Heart right ventricle (tissue), 16 donors: ENCODE measurements at regions not wholly inside any gene's neighbourhood (a gene's known extent, or its start where the extent isn't known, plus 50 kb on each side); places are given as distances from the start of the nearest gene placed in this dataset.
"Not testable (repeated sequence)": the region's sequence is repeated elsewhere in the genome, so short reads cannot be mapped to it uniquely, and the experiment has no call there.

Experiments used
- ATAC-seq, 8 donors: fragments of 200-7000 bp; cut with Tn5 transposase; one replicate each; pipeline ENCODE4 v1.9.1; 2020; ENCODE audit warnings: mild to moderate bottlenecking in 8 of 8, moderate library complexity in 8 of 8, moderate number of reproducible peaks in 1 of 8
- DNase-seq, 2 donors: peaks; one replicate each; pipeline ENCODE4 v3.0.0-alpha.2; 2020
- H3K27ac ChIP-seq, 10 donors: fragments of 200-600 bp; sonication (generic) in 2 of 10; one replicate each; pipeline versions ENCODE4 v1.5.0 to v1.8.0; 2020 to 2022; ENCODE audit warnings: mild to moderate bottlenecking in 3 of 10
- H3K27me3 ChIP-seq, 7 donors: fragments of 200-600 bp; one replicate each; pipeline ENCODE4 v1.8.0; 2021 to 2022; ENCODE audit warnings: mild to moderate bottlenecking in 2 of 7
- H3K36me3 ChIP-seq, 9 donors: fragments of 200-600 bp; sonication (generic) in 1 of 9; one replicate each; pipeline versions ENCODE4 v1.5.0 to v1.8.0; 2020 to 2022; ENCODE audit warnings: mild to moderate bottlenecking in 2 of 9
- H3K4me1 ChIP-seq, 9 donors: fragments of 200-600 bp; sonication (generic) in 1 of 9; one replicate each; pipeline versions ENCODE4 v1.5.0 to v1.8.0; 2020 to 2022; ENCODE audit warnings: mild to moderate bottlenecking in 4 of 9
- H3K4me3 ChIP-seq, 10 donors: fragments of 200-600 bp; sonication (generic) in 2 of 10; one replicate each; pipeline versions ENCODE4 v1.5.0 to v1.8.0; 2020 to 2022; ENCODE audit warnings: mild to moderate bottlenecking in 7 of 10, moderate library complexity in 2 of 10
- H3K9me3 ChIP-seq, 11 donors: fragments of 200-600 bp in 10 of 11; sonication (generic) in 2 of 11; one replicate each; pipeline versions ENCODE4 v1.5.0 to v1.8.0; 2013 to 2022; ENCODE audit warnings: mild to moderate bottlenecking in 2 of 11, control low read depth in 1 of 11, moderate library complexity in 1 of 11
- CTCF ChIP-seq, 9 donors: fragments of 200-600 bp; sonication (generic) in 2 of 9; IDR thresholded peaks; one replicate each; pipeline versions ENCODE4 v1.5.0 to v1.8.0; 2021 to 2022; ENCODE audit warnings: antibody characterized with exemption in 9 of 9, mild to moderate bottlenecking in 5 of 9, moderate library complexity in 1 of 9
- WGBS, 2 donors: extraction: QIAGEN DNeasy Blood & Tissue Kit; methylation state at CpG; one replicate each; pipeline ENCODE4 v1.1.7; 2013; ENCODE audit warnings: inconsistent platforms in 1 of 2; 5-methylcytosine and 5-hydroxymethylcytosine counted together
- intact Hi-C, 10 donors: fragments of 100-400 bp; cut with DNase I; formaldehyde crosslinking; loops; one replicate each; pipeline versions ENCODE4 v1.11.1 to v1.14.2; 2022
- donor health status: Arrhythmogenic right ventricular cardiomyopathy.
- donor health status: ischemic (EF 13 %, LVEDD 7.1; RV severe dilation, severe dysfunction).
- donor health status: healthy with polysubstance abuse.
- donor health status: DM: no; HTN: yes; CAD: no.
- donor health status: DM: no; HTN: no; CAD: no.
- donor health status: ischemic (EF 25% LVEDD 6.9; RV normal size, moderate dysfunction).
- donor health status: ischemic (EF 25% LVEDD 5.7; RV mildly dilated, moderate dysfunction).
- donor health status: healthy.
- donor health status: DM: yes; HTN: yes; CAD: no.
- donor health status: Ischemic cardiomyopathy.
- donor health status: ischemic (EF 35%, LVEDD 5.7; RV mildly dilated, moderate dysfunction).
- donor health status: nonischemic (EF 11% LVEDD 7.7; RV severe dilation, severe dysfunction).
- donor health status: DM: yes; HTN: yes; CAD: no.
- donor health status: PGD.
- donor health status: ischemic (EF 29% LVEDD 5.4; RV normal size, mild dysfunction).
- donor health status: nonischemic (EF 23%, LVEDD 6.1; RV moderate dilation, normal function).

GRCh38 chrX:45422216-45422925 lies 221.7 kb upstream of the DIPK2B start:
- Histone ChIP-seq H3K27ac (no peak overlapping the region), H3K4me3 (no peak overlapping the region), H3K4me1 (no peaks in the 10 kb centered on the region), H3K9me3 (peaks cover 0 to 5% (median 0%) of the 10 kb centered on the region in 11 donors), H3K36me3 (no peaks in the 10 kb centered on the region), H3K27me3 (peaks cover 0 to 28% (median 0%) of the 10 kb centered on the region in 7 donors)
- no peak for DNase-seq
- ATAC-seq = no peak
- intact Hi-C loops = no loop called here
- WGBS, 2 donors = 65 to 71% methylated on average over 1 of the region's 1 CpG
- TF ChIP-seq CTCF (IDR thresholded peaks at IDR 0.05) = no peak

GRCh38 chrX:45421806-45422205 lies 221.1 kb upstream of the DIPK2B start:
- H3K36me3 ChIP-seq = no peaks in the 10 kb centered on the region
- H3K4me1 ChIP-seq = no peaks in the 10 kb centered on the region
- no peak for TF ChIP-seq CTCF (IDR thresholded peaks at IDR 0.05)
- no peak overlapping the region for H3K4me3 ChIP-seq
- no peak for DNase-seq
- intact Hi-C loops = loop anchor here in 1 of 10 donors (2.0 kb wide), 1 partner anchor 63 kb away; no protein-coding TSS in a partner anchor
- H3K27me3 ChIP-seq = peaks cover 0 to 28% (median 0%) of the 10 kb centered on the region in 7 donors
- peaks cover 0 to 5% (median 0%) of the 10 kb centered on the region in 11 donors for H3K9me3 ChIP-seq
- no peak for ATAC-seq
- no peak overlapping the region for H3K27ac ChIP-seq
- WGBS, 2 donors = 92 to 93% methylated on average over 2 of the region's 2 CpGs

GRCh38 chrX:45404206-45404605 lies 203.5 kb upstream of the DIPK2B start:
- TF ChIP-seq CTCF (IDR thresholded peaks at IDR 0.05) = no peak
- H3K36me3 ChIP-seq = no peaks in the 10 kb centered on the region
- 79 to 85% methylated on average over 3 of the region's 3 CpGs for WGBS, 2 donors
- peaks cover 0 to 6% (median 0%) of the 10 kb centered on the region in 7 donors for H3K27me3 ChIP-seq
- no peak overlapping the region for H3K27ac ChIP-seq
- peaks cover 0 to 8% (median 0%) of the 10 kb centered on the region in 11 donors for H3K9me3 ChIP-seq
- ATAC-seq (no peak), DNase-seq (no peak)
- no peak overlapping the region for H3K4me3 ChIP-seq
- intact Hi-C loops = no loop called here
- no peaks in the 10 kb centered on the region for H3K4me1 ChIP-seq

GRCh38 chrX:45401923-45402322 lies 201.2 kb upstream of the DIPK2B start:
- intact Hi-C loops = no loop called here
- WGBS, 2 donors = 58 to 69% methylated on average over 2 of the region's 2 CpGs
- no peak for ATAC-seq
- Histone ChIP-seq H3K4me1 (no peaks in the 10 kb centered on the region), H3K27me3 (peaks cover 0 to 6% (median 0%) of the 10 kb centered on the region in 7 donors), H3K4me3 (no peak overlapping the region), H3K36me3 (no peaks in the 10 kb centered on the region), H3K9me3 (peaks cover 0 to 12% (median 0%) of the 10 kb centered on the region in 11 donors), H3K27ac (no peak overlapping the region)
- no peak for TF ChIP-seq CTCF (IDR thresholded peaks at IDR 0.05)
- no peak for DNase-seq

GRCh38 chrX:45400951-45401725 lies 200.5 kb upstream of the DIPK2B start:
- H3K4me1 ChIP-seq, intact Hi-C loops: not testable (repeated sequence)
- peaks cover 0 to 20% (median 4%) of the 10 kb centered on the region in 11 donors for H3K9me3 ChIP-seq

More at GRCh38 chrX:45400951-45401725, 200.5 kb upstream of the DIPK2B start:
- H3K27ac ChIP-seq, ATAC-seq, DNase-seq, H3K27me3 ChIP-seq, H3K36me3 ChIP-seq, H3K4me3 ChIP-seq: not testable (repeated sequence)
- 73 to 75% methylated on average over 8 of the region's 8 CpGs for WGBS, 2 donors
